Right lung (tissue), 2 donors: ENCODE measurements at regions not wholly inside any gene's neighbourhood (a gene's known extent, or its start where the extent isn't known, plus 50 kb on each side); places are given as distances from the start of the nearest gene placed in this dataset.
A peak's percentile ranks its signal among the peaks of the same experiment; 100 is the strongest.
"Not testable (repeated sequence)": the region's sequence is repeated elsewhere in the genome, so short reads cannot be mapped to it uniquely, and the experiment has no call there.

Experiments used
- DNase-seq, 2 donors: peaks; one replicate each; pipeline ENCODE4 v3.0.0-alpha.2; 2013

- DNase-seq: no peak
These were observed 823.0 kb downstream of the TAF11L14 start for GRCh38 chr5:18457255-18457654.

GRCh38 chr5:18461766-18462165 lies 827.5 kb downstream of the TAF11L14 start:
- peak; percentile 17 to 22 for DNase-seq

GRCh38 chr5:18465833-18466681 lies 831.8 kb downstream of the TAF11L14 start:
- DNase-seq: peak in 1 of 2 donors; percentile 46

- no peak for DNase-seq
These were observed 832.5 kb downstream of the TAF11L14 start for GRCh38 chr5:18466731-18467130.

GRCh38 chr5:18471791-18472190 lies 837.5 kb downstream of the TAF11L14 start:
- not testable (repeated sequence) for DNase-seq

GRCh38 chr5:18483451-18483850 lies 849.2 kb downstream of the TAF11L14 start:
- no peak for DNase-seq

- DNase-seq: no peak
These were observed 853.7 kb downstream of the TAF11L14 start for GRCh38 chr5:18487928-18488480.

GRCh38 chr5:18489703-18490102 lies 855.4 kb downstream of the TAF11L14 start:
- no peak for DNase-seq

GRCh38 chr5:18491349-18491748 lies 857.1 kb downstream of the TAF11L14 start:
- no peak for DNase-seq

- no peak for DNase-seq
These were observed 860.9 kb downstream of the TAF11L14 start for GRCh38 chr5:18495157-18495556.

GRCh38 chr5:18496041-18496440 lies 861.8 kb downstream of the TAF11L14 start:
- DNase-seq: no peak

GRCh38 chr5:18497089-18497488 lies 862.8 kb downstream of the TAF11L14 start:
- no peak for DNase-seq

GRCh38 chr5:18503797-18504328 lies 869.6 kb downstream of the TAF11L14 start:
- no peak for DNase-seq

GRCh38 chr5:18507114-18507513 lies 872.9 kb downstream of the TAF11L14 start:
- no peak for DNase-seq

GRCh38 chr5:18517641-18518380 lies 883.6 kb downstream of the TAF11L14 start:
- no peak for DNase-seq

GRCh38 chr5:18523380-18523779 lies 889.1 kb downstream of the TAF11L14 start:
- no peak for DNase-seq

- no peak for DNase-seq
These were observed 892.6 kb downstream of the TAF11L14 start for GRCh38 chr5:18526792-18527405.

GRCh38 chr5:18533137-18533536 lies 898.9 kb downstream of the TAF11L14 start:
- DNase-seq: no peak

GRCh38 chr5:18534119-18534518 lies 899.9 kb downstream of the TAF11L14 start:
- DNase-seq: no peak

- DNase-seq: not testable (repeated sequence)
These were observed 901.5 kb downstream of the TAF11L14 start for GRCh38 chr5:18535753-18536152.

GRCh38 chr5:18544421-18544820 lies 910.2 kb downstream of the TAF11L14 start:
- DNase-seq: no peak

- DNase-seq: no peak
These were observed 912.3 kb downstream of the TAF11L14 start for GRCh38 chr5:18546591-18546990.
